Activated CD4-positive, alpha-beta T cell treated with anti-CD3 and anti-CD28 coated beads, Interleukin-2, amount 50 U/mL, for 16 hours (primary cell): ENCODE measurements at regions not wholly inside any gene's neighbourhood (a gene's known extent, or its start where the extent isn't known, plus 50 kb on each side); places are given as distances from the start of the nearest gene placed in this dataset.

Experiments
- DNase-seq: peaks from one replicate; pipeline ENCODE4 v3.0.0-alpha.2; 2020

GRCh38 chr17:79187186-79187585, 112.6 kb downstream of the ENGASE start:
- no peak for DNase-seq

- DNase-seq: no peak
Measured at GRCh38 chr17:79186406-79186805, 111.8 kb downstream of the ENGASE start.

- DNase-seq: no peak
Measured at GRCh38 chr17:79185671-79186070, 111.0 kb downstream of the ENGASE start.

GRCh38 chr17:79184219-79184618, 109.6 kb downstream of the ENGASE start:
- DNase-seq: no peak

GRCh38 chr17:79183293-79184158, 108.9 kb downstream of the ENGASE start:
- no peak for DNase-seq

- DNase-seq: no peak
Measured at GRCh38 chr17:79183043-79183292, 108.3 kb downstream of the ENGASE start.

- DNase-seq: no peak
Measured at GRCh38 chr17:79182176-79183042, 107.8 kb downstream of the ENGASE start.

- no peak for DNase-seq
Measured at GRCh38 chr17:79180358-79181005, 105.9 kb downstream of the ENGASE start.

GRCh38 chr17:79179334-79179733, 104.7 kb downstream of the ENGASE start:
- DNase-seq: no peak

- DNase-seq: no peak
Measured at GRCh38 chr17:79177877-79178276, 103.3 kb downstream of the ENGASE start.

GRCh38 chr17:79176792-79177601, 102.4 kb downstream of the ENGASE start:
- no peak for DNase-seq

GRCh38 chr17:79174905-79175856, 100.6 kb downstream of the ENGASE start:
- DNase-seq: no peak

- DNase-seq: no peak
Measured at GRCh38 chr17:79174193-79174765, 99.7 kb downstream of the ENGASE start.

- DNase-seq: no peak
Measured at GRCh38 chr17:79171188-79171587, 96.6 kb downstream of the ENGASE start.

- no peak for DNase-seq
Measured at GRCh38 chr17:79169861-79170260, 95.2 kb downstream of the ENGASE start.

- no peak for DNase-seq
Measured at GRCh38 chr17:79169366-79169765, 94.7 kb downstream of the ENGASE start.

- no peak for DNase-seq
Measured at GRCh38 chr17:79168486-79169055, 93.9 kb downstream of the ENGASE start.

- no peak for DNase-seq
Measured at GRCh38 chr17:79167486-79167885, 92.9 kb downstream of the ENGASE start.

GRCh38 chr17:79165756-79166473, 91.3 kb downstream of the ENGASE start:
- no peak for DNase-seq
